Neural progenitor cell (in vitro differentiated cells): ENCODE measurements at regions not wholly inside any gene's neighbourhood (a gene's known extent, or its start where the extent isn't known, plus 50 kb on each side); places are given as distances from the start of the nearest gene placed in this dataset.

Experiments used
- CTCF ChIP-seq: fragments of 200-600 bp; sonication (generic); IDR thresholded peaks from 2 replicates; pipeline ENCODE4 v1.5.1; 2017; ENCODE audit warnings: antibody characterized with exemption, mild to moderate bottlenecking
- EZH2 ChIP-seq: fragments of 200-600 bp; sonication (generic); IDR thresholded peaks from 2 replicates; pipeline ENCODE4 v1.6.1; 2017; ENCODE audit warnings: antibody characterized with exemption, mild to moderate bottlenecking, moderate library complexity

GRCh38 chr18:73766910-73767515 is 380.6 kb downstream of the FBXO15 start:
- TF ChIP-seq CTCF (no peak), EZH2 (no peak)
